ENCODE measurements at regions not wholly inside any gene's neighbourhood (a gene's known extent, or its start where the extent isn't known, plus 50 kb on each side); places are given as distances from the start of the nearest gene placed in this dataset.

GRCh38 chr6:98467091-98467490 lies 367.3 kb upstream of the POU3F2 start (continued):
- TF ChIP-seq POLR2AphosphoS5 (IDR thresholded peaks at IDR 0.05; ENCODE audit: low read length) (no peak), NFXL1 (IDR thresholded peaks at IDR 0.05; ENCODE audit: borderline replicate concordance) (no peak), PAX8 (IDR thresholded peaks at IDR 0.05) (no peak), SREBF2 (IDR thresholded peaks at IDR 0.05; ENCODE audit: low read length) (no peak), SIN3A (IDR thresholded peaks at IDR 0.05; ENCODE audit: low read depth, low read length) (no peak), CREM (IDR thresholded peaks at IDR 0.05; ENCODE audit: low read depth) (no peak), TCF12 (IDR thresholded peaks at IDR 0.05; ENCODE audit: low read depth, low read length) (no peak)

- intact Hi-C loops (cut with micrococcal nuclease; ENCODE audit: unreplicated experiment) (no loop called here), in situ Hi-C loops (cut with MboI) (no loop called here)
- H3K79me2 ChIP-seq (ENCODE audit: control insufficient read depth, insufficient read depth, low read length): no peaks in the 10 kb centered on the region
- RAD21 ChIA-PET (ENCODE audit: unreplicated experiment): no interaction called here
- no peak overlapping the region for H2AFZ ChIP-seq (ENCODE audit: control insufficient read depth, low read depth, low read length)
- H4K20me1 ChIP-seq (ENCODE audit: control insufficient read depth, insufficient read depth): no peaks in the 10 kb centered on the region; the same call in 1 of the 2 replicates
- H3K36me3 ChIP-seq (ENCODE audit: control insufficient read depth in 2 of 2, insufficient read depth in 2 of 2, low read length in 1 of 2): no peaks in the 10 kb centered on the region
- no peak overlapping the region for H3K4me3 ChIP-seq
- SMC1A ChIA-PET (ENCODE audit: uncharacterized antibody, unreplicated experiment): no interaction called here
- H3K4me1 ChIP-seq (ENCODE audit: control insufficient read depth, insufficient read depth, low read length): no peaks in the 10 kb centered on the region
- no peak overlapping the region for H3K4me2 ChIP-seq (ENCODE audit: control insufficient read depth, insufficient read depth)
- TF ChIP-seq ASH2L (IDR thresholded peaks at IDR 0.05; ENCODE audit: borderline replicate concordance, low read depth) (no peak), NFIC (IDR thresholded peaks at IDR 0.05; ENCODE audit: low read depth, low read length) (no peak), MXI1 (IDR thresholded peaks at IDR 0.05; ENCODE audit: low read depth, low read length) (no peak), MTA3 (IDR thresholded peaks at IDR 0.05; ENCODE audit: borderline replicate concordance, low read length) (no peak), TBL1XR1 (IDR thresholded peaks at IDR 0.05; ENCODE audit: low read depth, low read length) (no peak), RAD51 (IDR thresholded peaks at IDR 0.05) (no peak), NFYB (IDR thresholded peaks at IDR 0.05; ENCODE audit: insufficient read depth, low read depth, low read length) (no peak), NR2C2 (IDR thresholded peaks at IDR 0.05; ENCODE audit: borderline replicate concordance, control insufficient read depth, insufficient read length, low read depth) (no peak), ZNF687 (IDR thresholded peaks at IDR 0.05) (no peak), EZH2 (IDR thresholded peaks at IDR 0.05; ENCODE audit: borderline replicate concordance, control insufficient read depth, low read depth, low read length) (no peak)
- H3K27ac ChIP-seq (ENCODE audit: control insufficient read depth, insufficient read depth): no peak overlapping the region
- FAIRE-seq (no peak), ATAC-seq (no peak), DNase-seq (ENCODE audit: low read depth, low spot score) (no peak)
- H3K9me3 ChIP-seq (replicated peaks; ENCODE audit: control insufficient read depth, insufficient read depth, low read length): no peaks in the 10 kb centered on the region; the same call in 2 of the 3 replicates
- CTCF ChIA-PET: no interaction called here
- no peak overlapping the region for H3K9ac ChIP-seq (ENCODE audit: control insufficient read depth, insufficient read depth, low read length)
- POLR2A ChIA-PET: no interaction called here
- WGBS (ENCODE audit: insufficient coverage, insufficient replicate concordance, low lambda C conversion rate, missing lambda C conversion rate): 3% methylated on average over 3 of the region's 3 CpGs
- BruUV-seq (replicated peaks): no TSS peak
- no peaks in the 10 kb centered on the region for H3K27me3 ChIP-seq (replicated peaks in 1 of 2; ENCODE audit: control insufficient read depth in 2 of 2, insufficient read depth in 2 of 2, low read length in 1 of 2)
These were observed 366.5 kb upstream of the POU3F2 start for GRCh38 chr6:98467902-98468301.

Data from GM12878 (cell line).